ENCODE measurements at regions not wholly inside any gene's neighbourhood (a gene's known extent, or its start where the extent isn't known, plus 50 kb on each side); places are given as distances from the start of the nearest gene placed in this dataset.

DNA sequence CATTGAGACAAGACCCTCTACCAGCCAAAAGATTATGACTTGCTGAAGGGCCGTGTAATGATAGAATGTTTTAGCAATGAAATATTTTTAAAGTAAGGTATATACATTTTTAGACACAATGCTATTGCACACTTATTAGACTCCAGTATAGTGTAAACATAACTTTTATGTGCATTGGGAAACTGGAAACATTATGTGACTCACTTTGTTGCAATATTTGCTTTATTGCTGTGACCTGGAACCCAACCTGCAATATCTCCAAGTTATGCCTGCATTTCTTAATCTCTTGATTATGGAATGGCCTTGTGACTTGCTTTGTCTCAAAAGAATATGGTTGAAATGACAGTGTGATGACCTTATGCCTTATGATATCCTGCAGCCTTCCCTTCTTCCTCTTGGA, 502.0 kb downstream of the EPHA4 start:
- CTCF ChIA-PET, result no interaction called here
- DNase-seq (ENCODE audit: low spot score) (no peak), ATAC-seq (no peak)
- POLR2A ChIA-PET, result no interaction called here
- H3K27me3 Mint-ChIP-seq (ENCODE audit: low read depth), result no peaks in the 10 kb centered on the region
- H3K4me3 Mint-ChIP-seq, result no peak overlapping the region
- H3K4me1 Mint-ChIP-seq, result no peaks in the 10 kb centered on the region
- H3K36me3 Mint-ChIP-seq, result peaks cover 23% of the 10 kb centered on the region
- TF ChIP-seq GRHL2 (CRISPR knock-in tag; IDR thresholded peaks at IDR 0.05; ENCODE audit: insufficient replicate concordance, severe bottlenecking) (no peak), SMAD3 (CRISPR knock-in tag; IDR thresholded peaks at IDR 0.05; ENCODE audit: borderline replicate concordance) (no peak), ZNF423 (CRISPR knock-in tag; IDR thresholded peaks at IDR 0.05) (no peak), PRRX2 (CRISPR knock-in tag; IDR thresholded peaks at IDR 0.05) (no peak), ZBTB21 (CRISPR knock-in tag; IDR thresholded peaks at IDR 0.05; ENCODE audit: borderline replicate concordance) (no peak), TEAD1 (CRISPR knock-in tag; IDR thresholded peaks at IDR 0.05) (no peak), ZNF396 (CRISPR knock-in tag; IDR thresholded peaks at IDR 0.05; ENCODE audit: borderline replicate concordance) (no peak), ARID4B (CRISPR knock-in tag; IDR thresholded peaks at IDR 0.05; ENCODE audit: borderline replicate concordance) (no peak), STAT6 (CRISPR knock-in tag; conservative IDR thresholded peaks at IDR 0.05; ENCODE audit: low read depth) (no peak), CREB1 (CRISPR knock-in tag; IDR thresholded peaks at IDR 0.05) (no peak), ZNF416 (CRISPR knock-in tag; IDR thresholded peaks at IDR 0.05) (no peak), E2F1 (CRISPR knock-in tag; IDR thresholded peaks at IDR 0.05) (no peak), CBFB (CRISPR knock-in tag; IDR thresholded peaks at IDR 0.05; ENCODE audit: low read depth) (no peak), ZNF121 (CRISPR knock-in tag; IDR thresholded peaks at IDR 0.05) (no peak), IRF1 (CRISPR knock-in tag; IDR thresholded peaks at IDR 0.05) (no peak), ELF4 (CRISPR knock-in tag; IDR thresholded peaks at IDR 0.05; ENCODE audit: low read depth) (no peak), HMGXB4 (CRISPR knock-in tag; IDR thresholded peaks at IDR 0.05) (no peak), FOXJ3 (CRISPR knock-in tag; IDR thresholded peaks at IDR 0.05; ENCODE audit: borderline replicate concordance) (no peak), NFATC4 (CRISPR knock-in tag; IDR thresholded peaks at IDR 0.05) (no peak)
- TF ChIP-seq, protein P1, sequence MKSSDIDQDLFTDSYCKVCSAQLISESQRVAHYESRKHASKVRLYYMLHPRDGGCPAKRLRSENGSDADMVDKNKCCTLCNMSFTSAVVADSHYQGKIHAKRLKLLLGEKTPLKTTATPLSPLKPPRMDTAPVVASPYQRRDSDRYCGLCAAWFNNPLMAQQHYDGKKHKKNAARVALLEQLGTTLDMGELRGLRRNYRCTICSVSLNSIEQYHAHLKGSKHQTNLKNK (CRISPR knock-in tag; IDR thresholded peaks at IDR 0.05), result no peak
- H3K27ac Mint-ChIP-seq, result no peak overlapping the region
- peaks cover 34% of the 10 kb centered on the region for H3K9me3 Mint-ChIP-seq

All from WTC11 (cell line).